ENCODE measurements at regions not wholly inside any gene's neighbourhood (a gene's known extent, or its start where the extent isn't known, plus 50 kb on each side); places are given as distances from the start of the nearest gene placed in this dataset.

- Mint-ChIP-seq H3K4me1 (ENCODE audit: low read depth) (no peaks in the 10 kb centered on the region), H3K4me3 (no peak overlapping the region), H3K27me3 (ENCODE audit: low read depth) (peaks cover 36% of the 10 kb centered on the region), H3K9me3 (no peaks in the 10 kb centered on the region), H3K36me3 (ENCODE audit: insufficient read depth in 2 of 2) (no peaks in the 10 kb centered on the region), H3K27ac (no peak overlapping the region)
- ATAC-seq (replicated peaks in 1 of 2), result no peak
- DNase-seq, result no peak
Observed at GRCh38 chr6:1146500-1146899, 165.4 kb upstream of the FOXQ1 start.

GRCh38 chr6:1145768-1146218, 166.1 kb upstream of the FOXQ1 start:
- H3K27me3 Mint-ChIP-seq (ENCODE audit: low read depth), result peaks cover 30% of the 10 kb centered on the region
- H3K4me3 Mint-ChIP-seq, result no peak overlapping the region

DNA sequence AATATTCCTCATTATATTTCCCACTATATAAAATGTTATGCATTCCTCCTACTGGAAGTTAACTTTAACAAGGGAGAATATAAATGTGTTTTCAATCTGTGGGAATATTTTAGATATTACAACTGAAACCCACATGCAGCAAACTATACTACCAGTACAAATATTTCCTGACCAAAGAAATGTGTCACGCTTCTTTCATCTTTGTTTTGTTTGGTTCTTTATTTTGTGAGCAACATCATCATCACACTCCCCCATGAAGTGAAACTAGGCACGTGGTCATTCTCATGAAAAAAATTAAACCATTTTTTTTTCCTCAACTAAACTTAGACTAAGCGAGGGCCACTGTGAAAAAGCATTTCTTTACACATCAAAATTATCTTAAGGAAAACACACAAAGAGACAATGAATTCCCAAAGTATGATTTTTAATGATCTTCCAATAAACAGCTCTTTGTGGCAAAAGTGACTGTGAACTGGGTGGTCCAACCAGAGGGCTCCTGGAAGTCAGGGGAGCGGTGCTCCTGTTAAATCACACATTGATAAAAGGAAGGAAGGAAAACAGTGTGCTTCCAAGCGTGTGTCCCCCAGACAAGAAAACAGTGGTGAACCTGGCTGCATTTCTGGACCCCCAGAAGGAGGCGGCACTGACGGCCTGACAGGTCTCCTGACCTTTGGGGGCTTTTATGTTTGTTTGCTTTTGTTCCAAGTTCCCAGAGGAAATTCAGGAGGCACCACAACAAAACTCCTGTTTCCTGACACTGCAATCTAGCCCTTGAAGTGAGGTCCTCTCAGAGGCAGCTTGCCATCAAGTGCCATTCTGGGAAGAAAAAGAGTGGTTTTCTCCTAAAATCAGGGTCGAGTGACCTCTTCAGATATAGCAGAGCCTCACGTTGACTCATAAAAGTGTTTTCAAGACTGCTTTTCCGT, 166.8 kb upstream of the FOXQ1 start:
- H3K4me1 Mint-ChIP-seq (ENCODE audit: low read depth), result no peaks in the 10 kb centered on the region
- no peaks in the 10 kb centered on the region for H3K36me3 Mint-ChIP-seq (ENCODE audit: insufficient read depth in 2 of 2)
- no peak for ATAC-seq (replicated peaks in 1 of 2)
- no peak overlapping the region for H3K27ac Mint-ChIP-seq
- no peak for DNase-seq
- H3K27me3 Mint-ChIP-seq (ENCODE audit: low read depth), result peaks cover 24% of the 10 kb centered on the region
- no peak overlapping the region for H3K4me3 Mint-ChIP-seq
- H3K9me3 Mint-ChIP-seq, result no peaks in the 10 kb centered on the region

More at GRCh38 chr6:1145768-1146218, 166.1 kb upstream of the FOXQ1 start:
- Mint-ChIP-seq H3K4me1 (ENCODE audit: low read depth) (no peaks in the 10 kb centered on the region), H3K36me3 (ENCODE audit: insufficient read depth in 2 of 2) (no peaks in the 10 kb centered on the region), H3K27ac (no peak overlapping the region), H3K9me3 (no peaks in the 10 kb centered on the region)
- DNase-seq (no peak), ATAC-seq (replicated peaks in 1 of 2) (no peak)

DNA sequence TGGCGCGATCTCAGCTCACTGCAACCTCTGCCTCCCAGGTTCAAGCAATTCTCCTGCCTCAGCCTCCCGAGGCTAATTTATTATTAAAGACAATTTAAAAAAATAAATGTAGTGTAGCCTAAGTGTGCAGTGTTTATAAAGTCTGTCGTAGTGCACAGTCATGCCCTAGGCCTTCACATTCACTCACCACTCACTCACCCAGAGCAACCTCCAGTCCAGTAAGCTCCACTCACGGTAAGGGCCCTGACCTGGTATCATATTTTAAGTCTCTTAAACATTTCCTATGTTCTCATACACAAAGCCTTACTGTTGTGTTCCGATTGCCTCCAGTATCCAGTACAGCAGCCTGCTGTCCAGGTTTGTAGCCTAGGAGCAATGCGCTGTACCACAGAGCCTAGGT, 168.2 kb upstream of the FOXQ1 start:
- H3K4me1 Mint-ChIP-seq (ENCODE audit: low read depth), result no peaks in the 10 kb centered on the region
- H3K27ac Mint-ChIP-seq, result no peak overlapping the region
- H3K9me3 Mint-ChIP-seq, result peaks cover 0 to 6% of the 10 kb centered on the region in 2 donors
- no peaks in the 10 kb centered on the region for H3K36me3 Mint-ChIP-seq (ENCODE audit: insufficient read depth in 2 of 2)
- ATAC-seq (replicated peaks in 1 of 2), result no peak
- no peak for DNase-seq
- peaks cover 31% of the 10 kb centered on the region for H3K27me3 Mint-ChIP-seq (ENCODE audit: low read depth)
- no peak overlapping the region for H3K4me3 Mint-ChIP-seq

DNA sequence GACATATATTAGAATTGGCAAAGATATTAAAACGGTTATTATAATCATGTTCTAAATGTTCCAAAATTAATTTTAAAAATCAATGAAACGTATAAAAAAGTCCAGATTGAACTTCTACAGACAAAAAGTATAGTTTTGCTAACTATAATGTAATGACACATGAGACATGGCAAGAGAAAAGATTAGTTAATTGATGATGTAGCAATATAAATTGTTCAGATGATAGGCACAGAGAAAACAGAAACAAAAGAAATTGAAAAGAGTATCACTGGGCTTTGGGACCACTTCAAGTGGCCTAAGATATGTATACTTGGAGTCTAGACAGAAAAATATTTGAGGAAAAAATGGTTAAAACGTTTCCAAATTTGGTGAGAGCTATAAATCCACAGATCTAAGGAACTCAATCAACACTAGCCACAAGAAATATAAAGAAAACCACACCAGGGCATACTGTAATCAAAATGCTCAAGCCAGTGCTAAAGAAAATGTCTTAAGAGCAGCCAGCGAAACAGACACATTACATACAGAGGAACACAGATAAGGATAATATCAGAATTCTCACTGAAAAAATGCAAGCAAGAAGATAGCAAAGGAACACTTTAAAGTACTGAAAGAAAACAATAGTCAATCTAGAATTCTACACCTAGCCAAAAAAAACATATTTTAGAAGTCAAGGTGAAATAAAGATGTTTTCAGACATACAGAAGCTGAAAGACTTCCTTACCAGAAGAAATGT, 172.6 kb upstream of the FOXQ1 start:
- DNase-seq (no peak), ATAC-seq (replicated peaks in 1 of 2) (no peak)
- H3K27ac Mint-ChIP-seq, result no peak overlapping the region
- H3K4me3 Mint-ChIP-seq, result no peak overlapping the region
- H3K36me3 Mint-ChIP-seq (ENCODE audit: insufficient read depth in 2 of 2), result no peaks in the 10 kb centered on the region
- H3K27me3 Mint-ChIP-seq (ENCODE audit: low read depth), result peaks cover 8% of the 10 kb centered on the region
- no peaks in the 10 kb centered on the region for H3K4me1 Mint-ChIP-seq (ENCODE audit: low read depth)
- peaks cover 0 to 6% of the 10 kb centered on the region in 2 donors for H3K9me3 Mint-ChIP-seq

DNA sequence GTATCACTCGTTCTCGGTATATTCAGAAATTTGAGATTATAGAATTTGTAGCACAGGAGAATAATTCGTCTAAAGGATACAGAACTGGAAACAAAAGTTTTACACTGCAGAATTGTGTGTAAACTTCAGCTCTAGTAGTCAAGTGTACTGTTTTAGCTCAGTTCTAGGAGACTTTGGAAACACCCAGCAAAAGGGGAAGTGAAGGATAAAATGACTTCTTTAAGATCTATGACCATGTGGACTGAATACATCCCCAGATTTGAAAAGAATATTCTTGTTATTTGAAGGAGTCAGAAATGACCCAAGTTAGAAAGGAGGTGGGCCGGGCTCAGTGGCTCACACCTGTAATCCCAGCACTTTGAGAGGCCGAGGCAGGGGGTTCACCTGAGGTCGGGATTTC, 174.0 kb upstream of the FOXQ1 start:
- ATAC-seq (replicated peaks in 1 of 2), result no peak
- Mint-ChIP-seq H3K27me3 (ENCODE audit: low read depth) (peaks cover 11% of the 10 kb centered on the region), H3K9me3 (peaks cover 0 to 6% of the 10 kb centered on the region in 2 donors), H3K36me3 (ENCODE audit: insufficient read depth in 2 of 2) (no peaks in the 10 kb centered on the region), H3K4me1 (ENCODE audit: low read depth) (no peaks in the 10 kb centered on the region), H3K27ac (no peak overlapping the region), H3K4me3 (no peak overlapping the region)
- no peak for DNase-seq

DNA sequence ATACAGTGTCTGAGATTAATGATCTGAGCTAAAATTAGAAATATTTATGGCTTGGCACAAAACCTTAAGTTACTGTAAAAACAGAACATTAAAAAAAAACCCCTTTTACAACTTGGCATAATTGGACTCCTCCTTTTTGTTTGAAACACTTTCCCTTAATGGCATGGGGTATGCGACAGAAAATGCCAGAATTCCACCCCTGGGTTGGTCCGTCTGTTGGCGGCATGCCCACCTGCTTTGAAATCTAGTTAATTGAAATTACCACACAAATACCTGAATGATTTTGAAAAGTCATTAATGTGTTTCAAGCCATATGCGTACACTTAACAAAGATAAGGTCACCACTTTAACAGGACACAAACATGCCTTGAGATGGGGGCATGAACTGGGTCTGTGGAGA, 175.1 kb upstream of the FOXQ1 start:
- H3K4me1 Mint-ChIP-seq (ENCODE audit: low read depth), result no peaks in the 10 kb centered on the region
- no peak overlapping the region for H3K27ac Mint-ChIP-seq
- H3K9me3 Mint-ChIP-seq, result peaks cover 0 to 6% of the 10 kb centered on the region in 2 donors
- no peaks in the 10 kb centered on the region for H3K36me3 Mint-ChIP-seq (ENCODE audit: insufficient read depth in 2 of 2)
- DNase-seq (no peak), ATAC-seq (replicated peaks in 1 of 2) (no peak)
- no peak overlapping the region for H3K4me3 Mint-ChIP-seq
- peaks cover 13% of the 10 kb centered on the region for H3K27me3 Mint-ChIP-seq (ENCODE audit: low read depth)

GRCh38 chr6:1136415-1136774, 175.5 kb upstream of the FOXQ1 start:
- no peak for ATAC-seq (replicated peaks in 1 of 2)
- Mint-ChIP-seq H3K9me3 (peaks cover 0 to 6% of the 10 kb centered on the region in 2 donors), H3K4me3 (no peak overlapping the region), H3K36me3 (ENCODE audit: insufficient read depth in 2 of 2) (no peaks in the 10 kb centered on the region), H3K4me1 (ENCODE audit: low read depth) (no peaks in the 10 kb centered on the region), H3K27me3 (ENCODE audit: low read depth) (peaks cover 17% of the 10 kb centered on the region), H3K27ac (no peak overlapping the region)
- no peak for DNase-seq

DNA sequence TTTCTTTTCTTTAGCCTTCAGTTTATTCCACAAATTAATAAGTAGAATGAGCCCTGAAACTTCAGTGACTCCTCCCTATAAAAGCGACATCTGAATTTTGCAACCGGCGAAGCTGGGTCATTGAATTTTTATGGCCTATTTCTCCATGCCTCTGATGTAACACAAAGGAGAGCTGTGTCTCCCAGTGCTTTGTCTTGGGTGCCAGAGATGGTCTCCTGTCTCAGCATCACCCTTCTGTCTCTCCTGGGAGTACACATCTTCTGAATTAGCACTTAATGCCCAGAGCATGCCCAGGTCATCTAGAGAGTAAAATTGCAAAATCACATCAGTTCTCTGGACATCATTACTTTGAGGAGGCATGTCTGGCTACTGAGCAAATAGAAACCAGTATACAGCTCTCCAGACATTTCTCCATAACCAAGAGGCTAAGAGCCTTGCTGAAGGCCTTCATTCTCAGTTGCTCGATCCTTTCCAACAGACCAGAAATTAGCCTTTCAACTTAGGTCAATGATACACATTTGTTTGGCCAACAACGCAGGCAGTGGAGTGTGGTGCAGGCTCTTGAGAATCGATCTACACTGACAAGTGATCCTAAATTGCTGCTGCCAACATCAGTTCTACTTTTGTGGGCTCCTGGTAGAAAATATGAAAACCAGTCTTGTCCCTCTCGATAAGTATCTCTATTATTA, 176.0 kb upstream of the FOXQ1 start:
- Mint-ChIP-seq H3K4me1 (ENCODE audit: low read depth) (no peaks in the 10 kb centered on the region), H3K4me3 (no peak overlapping the region), H3K36me3 (ENCODE audit: insufficient read depth in 2 of 2) (no peaks in the 10 kb centered on the region), H3K9me3 (peaks cover 0 to 6% of the 10 kb centered on the region in 2 donors), H3K27ac (no peak overlapping the region), H3K27me3 (ENCODE audit: low read depth) (peaks cover 20% of the 10 kb centered on the region)
- DNase-seq (no peak), ATAC-seq (replicated peaks in 1 of 2) (no peak)

DNA sequence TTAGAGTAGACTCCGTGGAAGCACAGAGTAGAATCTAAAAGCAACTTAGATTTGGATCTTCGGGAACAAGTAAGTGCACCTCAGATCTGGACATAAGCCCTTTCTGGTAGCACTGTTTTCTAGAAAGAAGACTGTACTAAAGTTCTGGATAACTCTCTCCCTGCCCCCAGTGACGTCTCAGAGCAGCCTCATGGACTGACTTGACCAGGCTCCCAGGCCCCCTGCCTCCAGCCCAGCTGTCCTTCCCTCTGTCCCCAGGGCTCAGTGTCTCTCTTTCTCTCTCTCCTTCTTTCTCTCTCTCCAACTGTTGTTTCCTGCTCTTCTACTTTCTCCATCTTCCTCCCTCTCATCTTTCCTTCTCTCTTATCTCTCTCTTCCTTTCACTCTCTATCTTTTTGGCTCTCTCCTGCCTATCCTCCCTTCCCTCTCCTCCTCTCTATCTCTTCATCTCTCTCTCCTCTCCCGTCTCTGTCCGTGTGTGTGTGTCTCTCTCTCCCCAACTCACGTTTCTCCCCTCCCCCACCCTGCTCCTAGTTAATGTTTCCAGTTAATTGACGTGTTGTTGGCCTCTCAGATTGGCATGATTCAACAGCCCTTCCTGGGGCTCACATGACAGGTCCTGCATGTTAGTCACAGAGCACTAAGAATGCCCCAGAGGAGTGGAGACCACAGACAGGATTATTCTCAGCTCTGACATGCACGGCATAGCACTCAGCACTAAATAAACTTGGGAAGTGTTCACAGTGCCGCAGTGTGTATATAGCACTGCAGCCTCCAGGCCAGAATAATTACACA, 180.4 kb upstream of the FOXQ1 start:
- Mint-ChIP-seq H3K4me3 (no peak overlapping the region), H3K9me3 (no peaks in the 10 kb centered on the region), H3K27ac (no peak overlapping the region), H3K4me1 (ENCODE audit: low read depth) (no peaks in the 10 kb centered on the region), H3K27me3 (ENCODE audit: low read depth) (peaks cover 13% of the 10 kb centered on the region), H3K36me3 (ENCODE audit: insufficient read depth in 2 of 2) (no peaks in the 10 kb centered on the region)
- ATAC-seq (replicated peaks in 1 of 2) (no peak), DNase-seq (no peak)

GRCh38 chr6:1130709-1131108, 181.2 kb upstream of the FOXQ1 start:
- no peaks in the 10 kb centered on the region for H3K36me3 Mint-ChIP-seq (ENCODE audit: insufficient read depth in 2 of 2)
- no peaks in the 10 kb centered on the region for H3K9me3 Mint-ChIP-seq
- no peak overlapping the region for H3K4me3 Mint-ChIP-seq
- H3K27ac Mint-ChIP-seq, result no peak overlapping the region
- no peaks in the 10 kb centered on the region for H3K4me1 Mint-ChIP-seq (ENCODE audit: low read depth)
- no peak for ATAC-seq (replicated peaks in 1 of 2)
- peaks cover 13% of the 10 kb centered on the region for H3K27me3 Mint-ChIP-seq (ENCODE audit: low read depth)
- DNase-seq, result no peak

DNA sequence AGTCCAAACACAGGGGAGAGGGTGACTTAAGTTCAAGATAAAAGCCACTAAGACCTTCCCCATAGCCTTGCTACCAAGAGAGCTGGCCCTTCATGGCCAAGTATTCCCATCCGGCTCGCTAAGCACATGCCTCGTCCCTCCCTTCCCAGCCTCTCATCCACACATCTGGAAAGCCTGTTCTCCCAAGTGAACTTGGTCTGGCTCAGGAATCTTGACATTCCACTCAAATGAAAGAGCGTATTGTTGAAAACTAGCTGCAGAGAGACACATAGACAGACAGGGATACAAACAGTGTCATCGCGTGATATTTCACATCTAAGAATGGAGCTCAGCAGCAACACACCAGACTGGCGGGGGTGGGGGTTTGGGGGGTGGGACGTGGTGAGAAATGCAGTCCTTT, 182.8 kb upstream of the FOXQ1 start:
- no peak overlapping the region for H3K27ac Mint-ChIP-seq
- H3K9me3 Mint-ChIP-seq, result no peaks in the 10 kb centered on the region
- H3K36me3 Mint-ChIP-seq (ENCODE audit: insufficient read depth in 2 of 2), result no peaks in the 10 kb centered on the region
- ATAC-seq (replicated peaks in 1 of 2) (no peak), DNase-seq (no peak)
- H3K4me1 Mint-ChIP-seq (ENCODE audit: low read depth), result no peaks in the 10 kb centered on the region
- no peak overlapping the region for H3K4me3 Mint-ChIP-seq
- H3K27me3 Mint-ChIP-seq (ENCODE audit: low read depth), result peaks cover 13% of the 10 kb centered on the region
